ENCODE measurements at regions not wholly inside any gene's neighbourhood (a gene's known extent, or its start where the extent isn't known, plus 50 kb on each side); places are given as distances from the start of the nearest gene placed in this dataset.

DNA sequence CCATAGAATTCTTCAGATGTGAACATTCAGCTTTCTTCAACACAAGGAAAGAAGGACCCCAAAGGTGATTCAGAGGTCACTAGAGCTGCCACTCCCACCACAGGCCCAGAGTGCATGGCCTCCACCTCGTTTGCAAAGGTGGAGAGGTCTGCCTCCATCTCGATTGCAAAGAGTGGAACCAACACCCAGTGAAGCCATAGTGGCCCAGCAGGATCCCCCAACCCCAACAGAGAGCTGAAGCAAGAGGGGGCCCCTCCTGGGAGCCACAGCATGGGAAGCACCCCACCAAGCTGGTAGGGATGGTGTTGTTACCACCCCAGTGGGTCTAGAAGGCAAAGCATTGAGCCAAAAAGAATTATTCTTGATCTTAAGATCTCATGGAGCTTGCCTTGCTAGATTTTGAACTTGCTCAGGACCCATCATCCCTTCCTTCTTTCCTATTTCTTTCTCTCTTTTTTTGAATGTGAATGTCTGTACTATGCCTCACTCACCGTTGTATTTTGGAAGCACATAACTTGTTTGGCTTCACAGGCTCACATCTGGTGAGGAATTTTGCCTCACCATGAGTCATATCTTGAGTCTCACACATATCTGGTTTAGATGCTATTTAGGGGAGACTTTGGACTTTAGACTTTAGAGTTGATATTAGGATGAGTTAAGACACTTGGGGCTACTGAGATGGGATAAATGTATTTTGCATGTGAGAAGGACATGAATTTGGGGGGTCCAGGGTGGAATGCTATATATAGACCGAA lies 119.2 kb downstream of the ANKRD60 start:
- Mint-ChIP-seq H3K4me3 (no peak overlapping the region), H3K27me3 (ENCODE audit: insufficient read depth, low read depth, poor library complexity) (no peaks in the 10 kb centered on the region), H3K4me1 (no peaks in the 10 kb centered on the region), H3K36me3 (ENCODE audit: low read depth) (no peaks in the 10 kb centered on the region; the same call in 2 of the 3 replicates), H3K9me3 (peaks cover 5% of the 10 kb centered on the region; the same call in 2 of the 3 replicates), H3K27ac (no peak overlapping the region)
- H2AFZ ChIP-seq, result no peak overlapping the region
- no peak for ATAC-seq
- H3K27me3 ChIP-seq (ENCODE audit: insufficient read depth), result no peaks in the 10 kb centered on the region
- no peak for DNase-seq (ENCODE audit: low spot score)
- H3K4me3 ChIP-seq, result no peak overlapping the region
- no peak overlapping the region for H3K27ac ChIP-seq (ENCODE audit: low read depth)
- TF ChIP-seq ZNF331 (CRISPR knock-in tag; IDR thresholded peaks at IDR 0.05; ENCODE audit: low read depth) (no peak), NANOG (IDR thresholded peaks at IDR 0.05; ENCODE audit: borderline replicate concordance) (no peak)
- TF ChIP-seq, protein P1, sequence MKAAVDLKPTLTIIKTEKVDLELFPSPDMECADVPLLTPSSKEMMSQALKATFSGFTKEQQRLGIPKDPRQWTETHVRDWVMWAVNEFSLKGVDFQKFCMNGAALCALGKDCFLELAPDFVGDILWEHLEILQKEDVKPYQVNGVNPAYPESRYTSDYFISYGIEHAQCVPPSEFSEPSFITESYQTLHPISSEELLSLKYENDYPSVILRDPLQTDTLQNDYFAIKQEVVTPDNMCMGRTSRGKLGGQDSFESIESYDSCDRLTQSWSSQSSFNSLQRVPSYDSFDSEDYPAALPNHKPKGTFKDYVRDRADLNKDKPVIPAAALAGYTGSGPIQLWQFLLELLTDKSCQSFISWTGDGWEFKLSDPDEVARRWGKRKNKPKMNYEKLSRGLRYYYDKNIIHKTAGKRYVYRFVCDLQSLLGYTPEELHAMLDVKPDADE (IDR thresholded peaks at IDR 0.05), result no peak
- H4K20me1 ChIP-seq (replicated peaks; ENCODE audit: insufficient read depth), result no peaks in the 10 kb centered on the region
- H3K9me2 ChIP-seq (ENCODE audit: insufficient read depth), result 0 out of 2 replicates have a peak, but pooled peaks cover 1% of the 10 kb centered on the region
- H3K4me2 ChIP-seq, result no peak overlapping the region
- no peaks in the 10 kb centered on the region for H3F3A ChIP-seq (replicated peaks; ENCODE audit: low read depth)
- no peaks in the 10 kb centered on the region for H3K79me2 ChIP-seq (replicated peaks; ENCODE audit: insufficient read depth)
- H3K4me1 ChIP-seq (ENCODE audit: insufficient read depth), result no peaks in the 10 kb centered on the region
- no peaks in the 10 kb centered on the region for H3K36me3 ChIP-seq (ENCODE audit: insufficient read depth)

DNA sequence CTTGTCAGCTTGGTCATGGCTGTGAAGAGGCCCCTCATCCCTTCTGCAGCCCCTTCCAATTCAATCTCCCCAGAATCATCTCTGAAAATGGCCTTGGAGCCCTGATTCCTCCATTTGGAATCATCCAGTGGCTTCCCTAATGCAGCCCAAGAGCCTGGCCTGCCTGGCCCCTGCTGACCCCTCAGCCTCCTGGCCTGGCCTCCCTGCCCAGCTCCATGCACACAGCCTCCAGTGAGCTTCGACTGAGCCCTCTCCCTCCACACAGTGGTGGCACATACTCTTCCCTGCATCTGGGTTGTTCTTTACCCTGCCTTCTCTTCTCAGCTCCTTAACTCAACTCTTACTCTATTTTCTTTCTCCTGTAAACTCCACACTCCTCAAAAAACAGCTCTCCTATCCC lies 120.9 kb downstream of the ANKRD60 start:
- Mint-ChIP-seq H3K36me3 (ENCODE audit: low read depth) (no peaks in the 10 kb centered on the region; the same call in 2 of the 3 replicates), H3K4me1 (no peaks in the 10 kb centered on the region), H3K9me3 (peaks cover 5% of the 10 kb centered on the region; the same call in 2 of the 3 replicates), H3K27me3 (ENCODE audit: insufficient read depth, low read depth, poor library complexity) (no peaks in the 10 kb centered on the region), H3K4me3 (no peak overlapping the region), H3K27ac (no peak overlapping the region)
- no peak overlapping the region for H3K4me2 ChIP-seq
- no peaks in the 10 kb centered on the region for H3K36me3 ChIP-seq (ENCODE audit: insufficient read depth)
- H3F3A ChIP-seq (replicated peaks; ENCODE audit: low read depth), result no peaks in the 10 kb centered on the region
- no peaks in the 10 kb centered on the region for H3K27me3 ChIP-seq (ENCODE audit: insufficient read depth)
- TF ChIP-seq, protein P2, sequence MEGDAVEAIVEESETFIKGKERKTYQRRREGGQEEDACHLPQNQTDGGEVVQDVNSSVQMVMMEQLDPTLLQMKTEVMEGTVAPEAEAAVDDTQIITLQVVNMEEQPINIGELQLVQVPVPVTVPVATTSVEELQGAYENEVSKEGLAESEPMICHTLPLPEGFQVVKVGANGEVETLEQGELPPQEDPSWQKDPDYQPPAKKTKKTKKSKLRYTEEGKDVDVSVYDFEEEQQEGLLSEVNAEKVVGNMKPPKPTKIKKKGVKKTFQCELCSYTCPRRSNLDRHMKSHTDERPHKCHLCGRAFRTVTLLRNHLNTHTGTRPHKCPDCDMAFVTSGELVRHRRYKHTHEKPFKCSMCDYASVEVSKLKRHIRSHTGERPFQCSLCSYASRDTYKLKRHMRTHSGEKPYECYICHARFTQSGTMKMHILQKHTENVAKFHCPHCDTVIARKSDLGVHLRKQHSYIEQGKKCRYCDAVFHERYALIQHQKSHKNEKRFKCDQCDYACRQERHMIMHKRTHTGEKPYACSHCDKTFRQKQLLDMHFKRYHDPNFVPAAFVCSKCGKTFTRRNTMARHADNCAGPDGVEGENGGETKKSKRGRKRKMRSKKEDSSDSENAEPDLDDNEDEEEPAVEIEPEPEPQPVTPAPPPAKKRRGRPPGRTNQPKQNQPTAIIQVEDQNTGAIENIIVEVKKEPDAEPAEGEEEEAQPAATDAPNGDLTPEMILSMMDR (conservative IDR thresholded peaks at IDR 0.05; ENCODE audit: low read depth in 2 of 2), result no peak
- TF ChIP-seq NANOG (IDR thresholded peaks at IDR 0.05; ENCODE audit: borderline replicate concordance) (no peak), EZH2phosphoT487 (IDR thresholded peaks at IDR 0.05; ENCODE audit: unreplicated experiment) (no peak), ZNF331 (CRISPR knock-in tag; IDR thresholded peaks at IDR 0.05; ENCODE audit: low read depth) (no peak), EZH2 (IDR thresholded peaks at IDR 0.05; ENCODE audit: low read depth, unreplicated experiment) (no peak), STAT1 (IDR thresholded peaks at IDR 0.05; ENCODE audit: unreplicated experiment) (no peak), ZNF114 (CRISPR knock-in tag; IDR thresholded peaks at IDR 0.05) (no peak)
- TF ChIP-seq, protein P1 (IDR thresholded peaks at IDR 0.05), result no peak
- TF ChIP-seq, protein P3, sequence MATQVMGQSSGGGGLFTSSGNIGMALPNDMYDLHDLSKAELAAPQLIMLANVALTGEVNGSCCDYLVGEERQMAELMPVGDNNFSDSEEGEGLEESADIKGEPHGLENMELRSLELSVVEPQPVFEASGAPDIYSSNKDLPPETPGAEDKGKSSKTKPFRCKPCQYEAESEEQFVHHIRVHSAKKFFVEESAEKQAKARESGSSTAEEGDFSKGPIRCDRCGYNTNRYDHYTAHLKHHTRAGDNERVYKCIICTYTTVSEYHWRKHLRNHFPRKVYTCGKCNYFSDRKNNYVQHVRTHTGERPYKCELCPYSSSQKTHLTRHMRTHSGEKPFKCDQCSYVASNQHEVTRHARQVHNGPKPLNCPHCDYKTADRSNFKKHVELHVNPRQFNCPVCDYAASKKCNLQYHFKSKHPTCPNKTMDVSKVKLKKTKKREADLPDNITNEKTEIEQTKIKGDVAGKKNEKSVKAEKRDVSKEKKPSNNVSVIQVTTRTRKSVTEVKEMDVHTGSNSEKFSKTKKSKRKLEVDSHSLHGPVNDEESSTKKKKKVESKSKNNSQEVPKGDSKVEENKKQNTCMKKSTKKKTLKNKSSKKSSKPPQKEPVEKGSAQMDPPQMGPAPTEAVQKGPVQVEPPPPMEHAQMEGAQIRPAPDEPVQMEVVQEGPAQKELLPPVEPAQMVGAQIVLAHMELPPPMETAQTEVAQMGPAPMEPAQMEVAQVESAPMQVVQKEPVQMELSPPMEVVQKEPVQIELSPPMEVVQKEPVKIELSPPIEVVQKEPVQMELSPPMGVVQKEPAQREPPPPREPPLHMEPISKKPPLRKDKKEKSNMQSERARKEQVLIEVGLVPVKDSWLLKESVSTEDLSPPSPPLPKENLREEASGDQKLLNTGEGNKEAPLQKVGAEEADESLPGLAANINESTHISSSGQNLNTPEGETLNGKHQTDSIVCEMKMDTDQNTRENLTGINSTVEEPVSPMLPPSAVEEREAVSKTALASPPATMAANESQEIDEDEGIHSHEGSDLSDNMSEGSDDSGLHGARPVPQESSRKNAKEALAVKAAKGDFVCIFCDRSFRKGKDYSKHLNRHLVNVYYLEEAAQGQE (IDR thresholded peaks at IDR 0.05; ENCODE audit: unreplicated experiment), result no peak
- H3K9me2 ChIP-seq (ENCODE audit: insufficient read depth), result 0 out of 2 replicates have a peak, but pooled peaks cover 3% of the 10 kb centered on the region
- H3K27ac ChIP-seq (ENCODE audit: low read depth), result no peak overlapping the region
- ATAC-seq (no peak), DNase-seq (ENCODE audit: low spot score) (no peak)
- H3K79me2 ChIP-seq (replicated peaks; ENCODE audit: insufficient read depth), result no peaks in the 10 kb centered on the region
- H3K4me1 ChIP-seq (ENCODE audit: insufficient read depth), result no peaks in the 10 kb centered on the region
- H3K4me3 ChIP-seq, result no peak overlapping the region
- H4K20me1 ChIP-seq (replicated peaks; ENCODE audit: insufficient read depth), result no peaks in the 10 kb centered on the region
- H2AFZ ChIP-seq, result no peak overlapping the region
